ENCODE measurements at regions not wholly inside any gene's neighbourhood (a gene's known extent, or its start where the extent isn't known, plus 50 kb on each side); places are given as distances from the start of the nearest gene placed in this dataset.

- no peaks in the 10 kb centered on the region for H3K4me1 ChIP-seq
- intact Hi-C loops (cut with DNase I; ENCODE audit: low total_unique reads) = no loop called here
- TF ChIP-seq POLR2AphosphoS5 (IDR thresholded peaks at IDR 0.05) = no peak
- TF ChIP-seq POLR2A (IDR thresholded peaks at IDR 0.05) = no peak
- TF ChIP-seq, protein P1, sequence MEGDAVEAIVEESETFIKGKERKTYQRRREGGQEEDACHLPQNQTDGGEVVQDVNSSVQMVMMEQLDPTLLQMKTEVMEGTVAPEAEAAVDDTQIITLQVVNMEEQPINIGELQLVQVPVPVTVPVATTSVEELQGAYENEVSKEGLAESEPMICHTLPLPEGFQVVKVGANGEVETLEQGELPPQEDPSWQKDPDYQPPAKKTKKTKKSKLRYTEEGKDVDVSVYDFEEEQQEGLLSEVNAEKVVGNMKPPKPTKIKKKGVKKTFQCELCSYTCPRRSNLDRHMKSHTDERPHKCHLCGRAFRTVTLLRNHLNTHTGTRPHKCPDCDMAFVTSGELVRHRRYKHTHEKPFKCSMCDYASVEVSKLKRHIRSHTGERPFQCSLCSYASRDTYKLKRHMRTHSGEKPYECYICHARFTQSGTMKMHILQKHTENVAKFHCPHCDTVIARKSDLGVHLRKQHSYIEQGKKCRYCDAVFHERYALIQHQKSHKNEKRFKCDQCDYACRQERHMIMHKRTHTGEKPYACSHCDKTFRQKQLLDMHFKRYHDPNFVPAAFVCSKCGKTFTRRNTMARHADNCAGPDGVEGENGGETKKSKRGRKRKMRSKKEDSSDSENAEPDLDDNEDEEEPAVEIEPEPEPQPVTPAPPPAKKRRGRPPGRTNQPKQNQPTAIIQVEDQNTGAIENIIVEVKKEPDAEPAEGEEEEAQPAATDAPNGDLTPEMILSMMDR (IDR thresholded peaks at IDR 0.05) = no peak
- no peak for DNase-seq (ENCODE audit: low spot score in 2 of 2)
- no peaks in the 10 kb centered on the region for H3K9me3 ChIP-seq
- H3K27ac ChIP-seq = no peak overlapping the region
- no peaks in the 10 kb centered on the region for H3K36me3 ChIP-seq
- no peak overlapping the region for H3K4me3 ChIP-seq
- H3K27me3 ChIP-seq = no peaks in the 10 kb centered on the region
Measured at GRCh38 chr10:36801660-36802059, 323.7 kb upstream of the ANKRD30A start.

DNA sequence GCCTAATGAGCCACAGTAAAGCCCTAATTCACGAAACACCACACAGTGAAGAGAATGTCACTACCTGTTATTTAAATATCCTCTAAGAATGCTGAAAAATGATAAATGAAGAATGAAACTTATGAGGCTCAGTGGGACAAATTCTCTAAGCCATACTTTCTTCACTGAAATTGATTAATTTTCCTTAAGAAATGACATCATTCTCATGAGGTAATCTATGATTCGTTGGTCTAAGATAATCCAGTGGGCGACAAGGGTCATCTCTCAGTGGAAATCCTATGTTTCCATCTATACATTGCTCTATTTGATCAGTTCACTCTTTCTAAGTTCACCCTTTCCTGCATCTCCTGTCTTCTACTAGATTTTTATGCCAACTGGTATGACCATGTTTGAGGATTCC lies 330.4 kb upstream of the ANKRD30A start:
- Histone ChIP-seq H3K27ac (no peak overlapping the region), H3K36me3 (no peaks in the 10 kb centered on the region), H3K4me3 (no peak overlapping the region), H3K27me3 (no peaks in the 10 kb centered on the region), H3K4me1 (no peaks in the 10 kb centered on the region), H3K9me3 (no peaks in the 10 kb centered on the region)
- intact Hi-C loops (cut with DNase I; ENCODE audit: low total_unique reads) = no loop called here
- no peak for DNase-seq (ENCODE audit: low spot score in 2 of 2)
- TF ChIP-seq, protein P1 (IDR thresholded peaks at IDR 0.05) = no peak
- TF ChIP-seq POLR2AphosphoS5 (IDR thresholded peaks at IDR 0.05) = no peak
- TF ChIP-seq POLR2A (IDR thresholded peaks at IDR 0.05) = no peak

- no peak overlapping the region for H3K4me3 ChIP-seq
- peak in 2 of 3 donors; percentile 36 for TF ChIP-seq POLR2AphosphoS5 (IDR thresholded peaks at IDR 0.05)
- TF ChIP-seq, protein P1 (IDR thresholded peaks at IDR 0.05) = no peak
- no peaks in the 10 kb centered on the region for H3K27me3 ChIP-seq
- intact Hi-C loops (cut with DNase I; ENCODE audit: low total_unique reads) = no loop called here
- no peaks in the 10 kb centered on the region for H3K9me3 ChIP-seq
- DNase-seq (ENCODE audit: low spot score in 2 of 2) = no peak
- no peaks in the 10 kb centered on the region for H3K36me3 ChIP-seq
- H3K27ac ChIP-seq = no peak overlapping the region
- H3K4me1 ChIP-seq = no peaks in the 10 kb centered on the region
Measured at GRCh38 chr10:36789974-36790373, 335.4 kb upstream of the ANKRD30A start.

GRCh38 chr10:36788152-36788551 lies 337.2 kb upstream of the ANKRD30A start:
- H3K36me3 ChIP-seq = no peaks in the 10 kb centered on the region
- no peak overlapping the region for H3K27ac ChIP-seq
- no peaks in the 10 kb centered on the region for H3K27me3 ChIP-seq
- H3K4me1 ChIP-seq = no peaks in the 10 kb centered on the region
- DNase-seq (ENCODE audit: low spot score in 2 of 2) = no peak
- TF ChIP-seq POLR2A (IDR thresholded peaks at IDR 0.05) (no peak), POLR2AphosphoS5 (IDR thresholded peaks at IDR 0.05) (no peak)
- TF ChIP-seq, protein P1 (IDR thresholded peaks at IDR 0.05) = no peak
- no peaks in the 10 kb centered on the region for H3K9me3 ChIP-seq
- H3K4me3 ChIP-seq = no peak overlapping the region
- intact Hi-C loops (cut with DNase I; ENCODE audit: low total_unique reads) = no loop called here

DNA sequence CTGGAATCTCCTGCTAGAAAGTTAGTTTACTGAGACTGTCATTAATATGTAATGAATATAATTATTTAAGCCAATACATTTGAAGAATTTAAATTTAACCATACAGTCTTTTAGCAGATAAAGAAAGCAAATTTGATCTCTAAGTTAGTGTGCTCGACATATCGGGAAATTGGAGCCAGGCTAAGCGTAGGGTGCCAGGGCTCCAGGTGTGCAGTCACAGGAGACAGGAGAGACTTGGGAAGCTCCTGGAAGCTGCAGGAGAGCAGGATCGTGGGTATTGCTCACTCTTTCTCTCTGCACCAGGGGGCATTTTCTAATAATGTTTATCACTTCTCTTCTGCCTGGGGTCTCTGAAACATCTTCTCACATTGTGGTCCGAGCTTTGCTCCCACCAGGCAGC lies 342.0 kb upstream of the ANKRD30A start:
- Histone ChIP-seq H3K27ac (no peak overlapping the region), H3K36me3 (no peaks in the 10 kb centered on the region), H3K4me1 (no peaks in the 10 kb centered on the region), H3K27me3 (no peaks in the 10 kb centered on the region), H3K4me3 (no peak overlapping the region), H3K9me3 (no peaks in the 10 kb centered on the region)
- DNase-seq (ENCODE audit: low spot score in 2 of 2) = no peak
- intact Hi-C loops (cut with DNase I; ENCODE audit: low total_unique reads) = loop anchor here (2.0 kb wide), 1 partner anchor 1147 kb away; no protein-coding TSS in a partner anchor
- TF ChIP-seq POLR2AphosphoS5 (IDR thresholded peaks at IDR 0.05) (no peak), POLR2A (IDR thresholded peaks at IDR 0.05) (no peak)
- TF ChIP-seq, protein P1 (IDR thresholded peaks at IDR 0.05) = no peak
